ENCODE measurements at regions not wholly inside any gene's neighbourhood (a gene's known extent, or its start where the extent isn't known, plus 50 kb on each side); places are given as distances from the start of the nearest gene placed in this dataset.
A peak's percentile ranks its signal among the peaks of the same experiment; 100 is the strongest.

DNA sequence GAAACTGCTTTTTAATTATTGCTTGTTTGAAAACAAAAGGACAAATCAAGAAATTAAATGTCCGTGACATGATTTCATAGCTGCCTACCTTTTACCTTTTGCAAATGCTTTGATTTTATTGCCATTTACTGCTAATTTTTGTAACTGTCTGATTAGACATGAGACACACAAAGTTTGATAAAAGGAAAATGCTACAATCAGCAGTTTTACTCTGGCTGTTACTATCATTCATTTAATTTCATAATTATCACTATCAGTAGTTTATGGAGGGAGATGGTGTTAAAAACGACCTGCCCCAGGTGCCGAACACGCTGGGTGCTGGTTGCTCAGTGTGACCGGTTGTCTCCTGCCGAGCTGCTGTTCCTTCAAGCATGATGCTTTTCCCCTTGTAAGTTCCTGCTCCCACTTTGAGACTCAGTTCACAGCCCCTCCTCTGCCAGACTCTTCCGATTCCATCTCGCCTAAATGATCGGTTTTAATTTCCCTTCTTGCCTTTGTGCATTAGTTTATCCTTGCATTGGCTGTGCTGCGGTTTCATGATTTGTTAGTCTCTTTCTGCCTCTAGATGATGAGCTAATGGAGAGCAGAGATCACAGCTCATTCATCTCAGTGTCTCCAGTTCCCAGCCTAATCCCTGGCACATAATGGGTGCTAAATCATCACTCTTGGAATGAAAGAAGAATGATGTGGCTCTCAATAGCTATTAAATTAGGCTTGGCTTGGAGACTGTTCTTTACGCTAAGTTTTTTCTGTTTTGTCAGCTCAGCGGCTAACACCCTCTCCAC, 110.6 kb downstream of the PFKFB3 start (continued):
- TF ChIP-seq, protein P1, sequence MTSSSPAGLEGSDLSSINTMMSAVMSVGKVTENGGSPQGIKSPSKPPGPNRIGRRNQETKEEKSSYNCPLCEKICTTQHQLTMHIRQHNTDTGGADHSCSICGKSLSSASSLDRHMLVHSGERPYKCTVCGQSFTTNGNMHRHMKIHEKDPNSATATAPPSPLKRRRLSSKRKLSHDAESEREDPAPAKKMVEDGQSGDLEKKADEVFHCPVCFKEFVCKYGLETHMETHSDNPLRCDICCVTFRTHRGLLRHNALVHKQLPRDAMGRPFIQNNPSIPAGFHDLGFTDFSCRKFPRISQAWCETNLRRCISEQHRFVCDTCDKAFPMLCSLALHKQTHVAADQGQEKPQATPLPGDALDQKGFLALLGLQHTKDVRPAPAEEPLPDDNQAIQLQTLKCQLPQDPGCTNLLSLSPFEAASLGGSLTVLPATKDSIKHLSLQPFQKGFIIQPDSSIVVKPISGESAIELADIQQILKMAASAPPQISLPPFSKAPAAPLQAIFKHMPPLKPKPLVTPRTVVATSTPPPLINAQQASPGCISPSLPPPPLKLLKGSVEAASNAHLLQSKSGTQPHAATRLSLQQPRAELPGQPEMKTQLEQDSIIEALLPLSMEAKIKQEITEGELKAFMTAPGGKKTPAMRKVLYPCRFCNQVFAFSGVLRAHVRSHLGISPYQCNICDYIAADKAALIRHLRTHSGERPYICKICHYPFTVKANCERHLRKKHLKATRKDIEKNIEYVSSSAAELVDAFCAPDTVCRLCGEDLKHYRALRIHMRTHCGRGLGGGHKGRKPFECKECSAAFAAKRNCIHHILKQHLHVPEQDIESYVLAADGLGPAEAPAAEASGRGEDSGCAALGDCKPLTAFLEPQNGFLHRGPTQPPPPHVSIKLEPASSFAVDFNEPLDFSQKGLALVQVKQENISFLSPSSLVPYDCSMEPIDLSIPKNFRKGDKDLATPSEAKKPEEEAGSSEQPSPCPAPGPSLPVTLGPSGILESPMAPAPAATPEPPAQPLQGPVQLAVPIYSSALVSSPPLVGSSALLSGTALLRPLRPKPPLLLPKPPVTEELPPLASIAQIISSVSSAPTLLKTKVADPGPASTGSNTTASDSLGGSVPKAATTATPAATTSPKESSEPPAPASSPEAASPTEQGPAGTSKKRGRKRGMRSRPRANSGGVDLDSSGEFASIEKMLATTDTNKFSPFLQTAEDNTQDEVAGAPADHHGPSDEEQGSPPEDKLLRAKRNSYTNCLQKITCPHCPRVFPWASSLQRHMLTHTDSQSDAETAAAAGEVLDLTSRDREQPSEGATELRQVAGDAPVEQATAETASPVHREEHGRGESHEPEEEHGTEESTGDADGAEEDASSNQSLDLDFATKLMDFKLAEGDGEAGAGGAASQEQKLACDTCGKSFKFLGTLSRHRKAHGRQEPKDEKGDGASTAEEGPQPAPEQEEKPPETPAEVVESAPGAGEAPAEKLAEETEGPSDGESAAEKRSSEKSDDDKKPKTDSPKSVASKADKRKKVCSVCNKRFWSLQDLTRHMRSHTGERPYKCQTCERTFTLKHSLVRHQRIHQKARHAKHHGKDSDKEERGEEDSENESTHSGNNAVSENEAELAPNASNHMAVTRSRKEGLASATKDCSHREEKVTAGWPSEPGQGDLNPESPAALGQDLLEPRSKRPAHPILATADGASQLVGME (CRISPR knock-in tag; IDR thresholded peaks at IDR 0.05): no peak
- TF ChIP-seq MAFK (IDR thresholded peaks at IDR 0.05; ENCODE audit: low read length) (peak; percentile 84), KDM2B (CRISPR knock-in tag; IDR thresholded peaks at IDR 0.05) (no peak), CTBP1 (IDR thresholded peaks at IDR 0.05; ENCODE audit: borderline replicate concordance) (no peak), GTF3C2 (IDR thresholded peaks at IDR 0.05; ENCODE audit: borderline replicate concordance, extremely low read depth, insufficient read length) (no peak), MAFF (IDR thresholded peaks at IDR 0.05; ENCODE audit: low read length) (peak; percentile 78), SIRT6 (IDR thresholded peaks at IDR 0.05; ENCODE audit: low read depth, low read length) (no peak)
- TF ChIP-seq, protein P2, sequence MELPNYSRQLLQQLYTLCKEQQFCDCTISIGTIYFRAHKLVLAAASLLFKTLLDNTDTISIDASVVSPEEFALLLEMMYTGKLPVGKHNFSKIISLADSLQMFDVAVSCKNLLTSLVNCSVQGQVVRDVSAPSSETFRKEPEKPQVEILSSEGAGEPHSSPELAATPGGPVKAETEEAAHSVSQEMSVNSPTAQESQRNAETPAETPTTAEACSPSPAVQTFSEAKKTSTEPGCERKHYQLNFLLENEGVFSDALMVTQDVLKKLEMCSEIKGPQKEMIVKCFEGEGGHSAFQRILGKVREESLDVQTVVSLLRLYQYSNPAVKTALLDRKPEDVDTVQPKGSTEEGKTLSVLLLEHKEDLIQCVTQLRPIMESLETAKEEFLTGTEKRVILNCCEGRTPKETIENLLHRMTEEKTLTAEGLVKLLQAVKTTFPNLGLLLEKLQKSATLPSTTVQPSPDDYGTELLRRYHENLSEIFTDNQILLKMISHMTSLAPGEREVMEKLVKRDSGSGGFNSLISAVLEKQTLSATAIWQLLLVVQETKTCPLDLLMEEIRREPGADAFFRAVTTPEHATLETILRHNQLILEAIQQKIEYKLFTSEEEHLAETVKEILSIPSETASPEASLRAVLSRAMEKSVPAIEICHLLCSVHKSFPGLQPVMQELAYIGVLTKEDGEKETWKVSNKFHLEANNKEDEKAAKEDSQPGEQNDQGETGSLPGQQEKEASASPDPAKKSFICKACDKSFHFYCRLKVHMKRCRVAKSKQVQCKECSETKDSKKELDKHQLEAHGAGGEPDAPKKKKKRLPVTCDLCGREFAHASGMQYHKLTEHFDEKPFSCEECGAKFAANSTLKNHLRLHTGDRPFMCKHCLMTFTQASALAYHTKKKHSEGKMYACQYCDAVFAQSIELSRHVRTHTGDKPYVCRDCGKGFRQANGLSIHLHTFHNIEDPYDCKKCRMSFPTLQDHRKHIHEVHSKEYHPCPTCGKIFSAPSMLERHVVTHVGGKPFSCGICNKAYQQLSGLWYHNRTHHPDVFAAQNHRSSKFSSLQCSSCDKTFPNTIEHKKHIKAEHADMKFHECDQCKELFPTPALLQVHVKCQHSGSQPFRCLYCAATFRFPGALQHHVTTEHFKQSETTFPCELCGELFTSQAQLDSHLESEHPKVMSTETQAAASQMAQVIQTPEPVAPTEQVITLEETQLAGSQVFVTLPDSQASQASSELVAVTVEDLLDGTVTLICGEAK (IDR thresholded peaks at IDR 0.05): no peak
- TF ChIP-seq, protein P2 (CRISPR knock-in tag; IDR thresholded peaks at IDR 0.05): no peak
